SK-N-SH (cell line): ENCODE measurements at regions not wholly inside any gene's neighbourhood (a gene's known extent, or its start where the extent isn't known, plus 50 kb on each side); places are given as distances from the start of the nearest gene placed in this dataset.

Experiments
- NRF1 ChIP-seq: IDR thresholded peaks from 2 replicates; pipeline ENCODE4 v1.6.1; 2012; ENCODE audit warnings: low read depth, mild to moderate bottlenecking, low read length
- POLR2AphosphoS5 ChIP-seq: IDR thresholded peaks from 2 replicates; pipeline ENCODE4 v1.6.1; 2012; ENCODE audit warnings: low read depth, low read length
- RFX5 ChIP-seq: IDR thresholded peaks from 2 replicates; pipeline ENCODE4 v1.6.1; 2012; ENCODE audit warnings: mild to moderate bottlenecking, improper control_type of control experiment, low read length
- SIN3A ChIP-seq: IDR thresholded peaks from 2 replicates; pipeline ENCODE4 v1.6.1; 2012; ENCODE audit warnings: low read depth, mild to moderate bottlenecking, low read length, moderate library complexity, borderline replicate concordance
- TAF1 ChIP-seq: IDR thresholded peaks from 2 replicates; pipeline ENCODE4 v1.6.1; 2012; ENCODE audit warnings: low read depth, mild to moderate bottlenecking, low read length, moderate library complexity, borderline replicate concordance
- TF ChIP-seq, protein P1 (sequence below): fragments of 200-600 bp; sonication (generic); IDR thresholded peaks from 2 replicates; pipeline ENCODE4 v1.6.1; 2017; ENCODE audit warnings: antibody characterized with exemption, mild to moderate bottlenecking, moderate library complexity
- TF ChIP-seq, protein P2 (sequence below): IDR thresholded peaks from 2 replicates; pipeline ENCODE4 v1.6.1; 2012; ENCODE audit warnings: mild to moderate bottlenecking, low read depth, low read length, moderate library complexity

DNA sequence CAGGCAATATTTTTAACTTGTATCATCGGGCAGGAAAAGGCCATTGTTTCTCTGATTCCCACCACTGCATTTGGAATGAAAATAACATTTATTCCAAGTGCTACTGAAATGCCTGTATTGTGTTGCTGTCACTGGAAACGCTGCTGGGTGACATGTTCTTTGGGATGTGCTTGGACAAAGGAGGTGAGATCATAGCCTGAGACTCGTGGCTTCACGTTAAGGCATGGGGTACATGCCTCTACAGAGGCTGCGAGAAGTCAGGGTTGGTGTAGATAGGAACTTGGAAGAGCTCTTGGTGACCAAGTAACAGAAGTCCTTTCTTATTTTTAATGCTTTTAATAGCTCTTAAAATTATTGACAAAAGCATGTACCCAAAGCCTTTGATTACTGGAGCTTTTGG lies 58.8 kb upstream of the MAF start:
- TF ChIP-seq, protein P1, sequence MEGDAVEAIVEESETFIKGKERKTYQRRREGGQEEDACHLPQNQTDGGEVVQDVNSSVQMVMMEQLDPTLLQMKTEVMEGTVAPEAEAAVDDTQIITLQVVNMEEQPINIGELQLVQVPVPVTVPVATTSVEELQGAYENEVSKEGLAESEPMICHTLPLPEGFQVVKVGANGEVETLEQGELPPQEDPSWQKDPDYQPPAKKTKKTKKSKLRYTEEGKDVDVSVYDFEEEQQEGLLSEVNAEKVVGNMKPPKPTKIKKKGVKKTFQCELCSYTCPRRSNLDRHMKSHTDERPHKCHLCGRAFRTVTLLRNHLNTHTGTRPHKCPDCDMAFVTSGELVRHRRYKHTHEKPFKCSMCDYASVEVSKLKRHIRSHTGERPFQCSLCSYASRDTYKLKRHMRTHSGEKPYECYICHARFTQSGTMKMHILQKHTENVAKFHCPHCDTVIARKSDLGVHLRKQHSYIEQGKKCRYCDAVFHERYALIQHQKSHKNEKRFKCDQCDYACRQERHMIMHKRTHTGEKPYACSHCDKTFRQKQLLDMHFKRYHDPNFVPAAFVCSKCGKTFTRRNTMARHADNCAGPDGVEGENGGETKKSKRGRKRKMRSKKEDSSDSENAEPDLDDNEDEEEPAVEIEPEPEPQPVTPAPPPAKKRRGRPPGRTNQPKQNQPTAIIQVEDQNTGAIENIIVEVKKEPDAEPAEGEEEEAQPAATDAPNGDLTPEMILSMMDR: no peak
- TF ChIP-seq, protein P2, sequence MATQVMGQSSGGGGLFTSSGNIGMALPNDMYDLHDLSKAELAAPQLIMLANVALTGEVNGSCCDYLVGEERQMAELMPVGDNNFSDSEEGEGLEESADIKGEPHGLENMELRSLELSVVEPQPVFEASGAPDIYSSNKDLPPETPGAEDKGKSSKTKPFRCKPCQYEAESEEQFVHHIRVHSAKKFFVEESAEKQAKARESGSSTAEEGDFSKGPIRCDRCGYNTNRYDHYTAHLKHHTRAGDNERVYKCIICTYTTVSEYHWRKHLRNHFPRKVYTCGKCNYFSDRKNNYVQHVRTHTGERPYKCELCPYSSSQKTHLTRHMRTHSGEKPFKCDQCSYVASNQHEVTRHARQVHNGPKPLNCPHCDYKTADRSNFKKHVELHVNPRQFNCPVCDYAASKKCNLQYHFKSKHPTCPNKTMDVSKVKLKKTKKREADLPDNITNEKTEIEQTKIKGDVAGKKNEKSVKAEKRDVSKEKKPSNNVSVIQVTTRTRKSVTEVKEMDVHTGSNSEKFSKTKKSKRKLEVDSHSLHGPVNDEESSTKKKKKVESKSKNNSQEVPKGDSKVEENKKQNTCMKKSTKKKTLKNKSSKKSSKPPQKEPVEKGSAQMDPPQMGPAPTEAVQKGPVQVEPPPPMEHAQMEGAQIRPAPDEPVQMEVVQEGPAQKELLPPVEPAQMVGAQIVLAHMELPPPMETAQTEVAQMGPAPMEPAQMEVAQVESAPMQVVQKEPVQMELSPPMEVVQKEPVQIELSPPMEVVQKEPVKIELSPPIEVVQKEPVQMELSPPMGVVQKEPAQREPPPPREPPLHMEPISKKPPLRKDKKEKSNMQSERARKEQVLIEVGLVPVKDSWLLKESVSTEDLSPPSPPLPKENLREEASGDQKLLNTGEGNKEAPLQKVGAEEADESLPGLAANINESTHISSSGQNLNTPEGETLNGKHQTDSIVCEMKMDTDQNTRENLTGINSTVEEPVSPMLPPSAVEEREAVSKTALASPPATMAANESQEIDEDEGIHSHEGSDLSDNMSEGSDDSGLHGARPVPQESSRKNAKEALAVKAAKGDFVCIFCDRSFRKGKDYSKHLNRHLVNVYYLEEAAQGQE: no peak
- no peak for TF ChIP-seq TAF1
- no peak for TF ChIP-seq POLR2AphosphoS5
- no peak for TF ChIP-seq RFX5
- no peak for TF ChIP-seq SIN3A
- TF ChIP-seq NRF1: no peak
